Esophagus muscularis mucosa (tissue), 4 donors: ENCODE measurements at regions not wholly inside any gene's neighbourhood (a gene's known extent, or its start where the extent isn't known, plus 50 kb on each side); places are given as distances from the start of the nearest gene placed in this dataset.

Source experiments
- DNase-seq: peaks from one replicate; pipeline ENCODE4 v3.0.0-alpha.2; 2017; ENCODE audit errors: extremely low spot score
- H3K27ac ChIP-seq, 4 donors: fragments of 200-600 bp; sonication (generic); replicated peaks in 1 of 4; 1 replicate in 3 of 4; 2 replicates in 1 of 4; pipeline ENCODE4 v1.5.1; 2016 to 2019; ENCODE audit warnings: mild to moderate bottlenecking in 1 of 4
- H3K27me3 ChIP-seq, 4 donors: fragments of 200-600 bp; sonication (generic); one replicate each; pipeline versions ENCODE4 v1.5.1 to v1.6.0; 2016 to 2019
- H3K36me3 ChIP-seq, 4 donors: fragments of 200-600 bp; sonication (generic); one replicate each; pipeline ENCODE4 v1.5.1; 2016 to 2019
- H3K4me1 ChIP-seq, 4 donors: fragments of 200-600 bp; sonication (generic); one replicate each; pipeline ENCODE4 v1.5.1; 2016 to 2019
- H3K4me3 ChIP-seq, 4 donors: fragments of 200-600 bp; sonication (generic); 1 replicate in 2 of 4; 2 replicates in 2 of 4; pipeline ENCODE4 v1.5.1; 2016 to 2019; ENCODE audit warnings: mild to moderate bottlenecking in 4 of 4, moderate library complexity in 1 of 4
- H3K9me3 ChIP-seq, 4 donors: fragments of 200-600 bp; sonication (generic); 1 replicate in 3 of 4; 2 replicates in 1 of 4; pipeline ENCODE4 v1.5.1; 2016 to 2019
- CTCF ChIP-seq, 3 experiments: fragments of 200-600 bp in 2 of 3; fragments of 450-650 bp in 1 of 3; sonication (generic) in 2 of 3; IDR thresholded peaks; one replicate each; pipeline ENCODE4 v1.5.1; 2017 to 2019; ENCODE audit warnings: antibody characterized with exemption in 3 of 3, mild to moderate bottlenecking in 2 of 3, moderate library complexity in 1 of 3
- EP300 ChIP-seq: sonication (generic); formaldehyde crosslinking; IDR thresholded peaks from one replicate; pipeline ENCODE4 v1.6.1; 2017; ENCODE audit warnings: antibody characterized with exemption
- POLR2A ChIP-seq: fragments of 450-650 bp; IDR thresholded peaks from one replicate; pipeline ENCODE4 v1.6.1; 2017; ENCODE audit warnings: antibody characterized with exemption, moderate library complexity, mild to moderate bottlenecking, low read depth
- POLR2AphosphoS5 ChIP-seq, 2 donors: sonication (generic); formaldehyde crosslinking; IDR thresholded peaks; one replicate each; pipeline ENCODE4 v1.6.1; 2017; ENCODE audit warnings: antibody characterized with exemption in 2 of 2
- WGBS: methylation state at CpG from one replicate; pipeline ENCODE4 v1.1.5; 2018; 5-methylcytosine and 5-hydroxymethylcytosine counted together
- intact Hi-C: fragments of 100-400 bp; cut with DNase I; formaldehyde crosslinking; loops from one replicate; pipeline ENCODE4 v1.15.1; 2023

GRCh38 chr7:42587806-42588205 lies 324.1 kb downstream of the C7orf25 start:
- peaks cover 0 to 11% (median 0%) of the 10 kb centered on the region in 4 donors for H3K9me3 ChIP-seq
- H3K27ac ChIP-seq, result no peak overlapping the region
- no peak overlapping the region for H3K4me3 ChIP-seq
- H3K4me1 ChIP-seq, result no peaks in the 10 kb centered on the region
- no peaks in the 10 kb centered on the region for H3K36me3 ChIP-seq
- intact Hi-C loops, result no loop called here
- TF ChIP-seq POLR2AphosphoS5 (IDR thresholded peaks at IDR 0.05), result no peak
- WGBS, result 74% methylated on average over 3 of the region's 3 CpGs
- DNase-seq, result no peak
- H3K27me3 ChIP-seq, result no peaks in the 10 kb centered on the region

GRCh38 chr7:42580061-42580460 lies 331.8 kb downstream of the C7orf25 start:
- no peak for TF ChIP-seq POLR2A
- TF ChIP-seq EP300, result no peak
- H3K9me3 ChIP-seq, result peaks cover 0 to 15% (median 4%) of the 10 kb centered on the region in 4 donors
- no peak for DNase-seq
- H3K27ac ChIP-seq, result no peak overlapping the region
- intact Hi-C loops, result no loop called here
- H3K4me3 ChIP-seq, result no peak overlapping the region
- H3K27me3 ChIP-seq, result no peaks in the 10 kb centered on the region
- H3K36me3 ChIP-seq, result no peaks in the 10 kb centered on the region
- WGBS, result 99% methylated on average over 2 of the region's 2 CpGs
- peaks cover 0 to 22% (median 18%) of the 10 kb centered on the region in 4 donors for H3K4me1 ChIP-seq

- peaks cover 0 to 11% (median 4%) of the 10 kb centered on the region in 4 donors for H3K9me3 ChIP-seq
- intact Hi-C loops, result loop anchor here (10.0 kb wide), 1 partner anchor 600 kb away; no protein-coding TSS in a partner anchor
- H3K27ac ChIP-seq, result peak overlapping the region in 3 of 4 donors; percentile 13 to 49 (median 20)
- WGBS, result 30% methylated on average over 2 of the region's 2 CpGs
- no peaks in the 10 kb centered on the region for H3K27me3 ChIP-seq
- no peaks in the 10 kb centered on the region for H3K36me3 ChIP-seq
- TF ChIP-seq EP300 (no peak), POLR2A (no peak), CTCF (IDR thresholded peaks at IDR 0.05) (no peak)
- DNase-seq, result no peak
- no peak overlapping the region for H3K4me3 ChIP-seq
- peaks cover 0 to 57% (median 54%) of the 10 kb centered on the region in 4 donors for H3K4me1 ChIP-seq
Measured at GRCh38 chr7:42575171-42575570, 336.7 kb downstream of the C7orf25 start.

- H3K36me3 ChIP-seq, result no peaks in the 10 kb centered on the region
- intact Hi-C loops, result loop anchor here (5.0 to 10.0 kb wide), 3 partner anchors 77 to 600 kb away; partner anchors contain the start of gene GLI3
- H3K4me3 ChIP-seq, result no peak overlapping the region
- peak overlapping the region in 3 of 4 donors; percentile 13 to 49 (median 20) for H3K27ac ChIP-seq
- H3K4me1 ChIP-seq, result peaks cover 0 to 57% (median 54%) of the 10 kb centered on the region in 4 donors
- DNase-seq, result no peak
- TF ChIP-seq EP300, result no peak
- TF ChIP-seq POLR2AphosphoS5 (IDR thresholded peaks at IDR 0.05), result no peak
- TF ChIP-seq POLR2A, result no peak
- peak; percentile 13 to 31 (median 17) for TF ChIP-seq CTCF (IDR thresholded peaks at IDR 0.05)
- 80% methylated on average over 3 of the region's 3 CpGs for WGBS
- no peaks in the 10 kb centered on the region for H3K27me3 ChIP-seq
- H3K9me3 ChIP-seq, result peaks cover 0 to 11% (median 4%) of the 10 kb centered on the region in 4 donors
Measured at GRCh38 chr7:42574685-42575084, 337.2 kb downstream of the C7orf25 start.

- no peaks in the 10 kb centered on the region for H3K36me3 ChIP-seq
- DNase-seq, result no peak
- no peaks in the 10 kb centered on the region for H3K27me3 ChIP-seq
- peak overlapping the region in 3 of 4 donors; percentile 20 to 49 (median 20) for H3K27ac ChIP-seq
- WGBS, result 42% methylated on average over 7 of the region's 7 CpGs
- no peak overlapping the region for H3K4me3 ChIP-seq
- intact Hi-C loops, result loop anchor here (5.0 to 10.0 kb wide), 3 partner anchors 77 to 599 kb away; partner anchors contain the start of gene GLI3
- peaks cover 0 to 6% (median 2%) of the 10 kb centered on the region in 4 donors for H3K9me3 ChIP-seq
- TF ChIP-seq EP300 (no peak), POLR2A (no peak), CTCF (IDR thresholded peaks at IDR 0.05) (no peak), POLR2AphosphoS5 (IDR thresholded peaks at IDR 0.05) (no peak)
- peaks cover 0 to 57% (median 54%) of the 10 kb centered on the region in 4 donors for H3K4me1 ChIP-seq
Measured at GRCh38 chr7:42573881-42574672, 337.1 kb upstream of the GLI3 start.
